ENCODE measurements at regions not wholly inside any gene's neighbourhood (a gene's known extent, or its start where the extent isn't known, plus 50 kb on each side); places are given as distances from the start of the nearest gene placed in this dataset.

DNA sequence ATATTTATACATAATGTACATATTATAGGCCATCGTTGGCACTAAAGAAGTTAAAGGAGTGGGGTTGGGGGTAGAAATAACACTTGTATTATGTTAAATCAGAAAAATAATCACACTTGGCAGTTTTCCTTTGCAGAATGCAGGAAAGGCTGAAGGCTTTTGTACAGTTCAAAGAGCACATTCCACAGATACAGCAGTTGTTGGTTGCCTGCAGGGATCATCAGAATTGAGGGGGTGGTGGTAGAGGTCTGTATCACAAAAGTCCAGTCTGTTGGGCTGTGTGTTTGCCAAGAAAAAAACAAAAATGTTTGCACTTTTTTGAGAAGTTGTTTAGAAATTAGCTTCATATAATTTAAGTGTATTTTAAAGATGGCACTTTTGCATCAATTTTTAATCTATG lies 231.8 kb upstream of the FOXP2 start:
- TF ChIP-seq POLR2A (IDR thresholded peaks at IDR 0.05) = no peak
- no peak for TF ChIP-seq CTCF (IDR thresholded peaks at IDR 0.05)
- no peak for TF ChIP-seq POLR2AphosphoS5 (IDR thresholded peaks at IDR 0.05)
- TF ChIP-seq EP300 (IDR thresholded peaks at IDR 0.05) = no peak
